Fibroblast of skin of scalp (primary cell): ENCODE measurements at regions not wholly inside any gene's neighbourhood (a gene's known extent, or its start where the extent isn't known, plus 50 kb on each side); places are given as distances from the start of the nearest gene placed in this dataset.
"Not testable (repeated sequence)": the region's sequence is repeated elsewhere in the genome, so short reads cannot be mapped to it uniquely, and the experiment has no call there.

Experiments
- DNase-seq: peaks from one replicate; pipeline ENCODE4 v3.0.0-alpha.2; 2013

- DNase-seq, result peak; percentile 47
Observed at GRCh38 chr4:124433500-124433899, 279.0 kb downstream of the ANKRD50 start.

GRCh38 chr4:124435274-124435950 is 277.1 kb downstream of the ANKRD50 start:
- no peak for DNase-seq

- no peak for DNase-seq
Observed at GRCh38 chr4:124437853-124438495, 274.6 kb downstream of the ANKRD50 start.

GRCh38 chr4:124445071-124445470 is 267.5 kb downstream of the ANKRD50 start:
- DNase-seq, result no peak

- DNase-seq, result peak; percentile 70
Observed at GRCh38 chr4:124449881-124450280, 262.7 kb downstream of the ANKRD50 start.

- DNase-seq, result no peak
Observed at GRCh38 chr4:124450851-124451250, 261.7 kb downstream of the ANKRD50 start.

- no peak for DNase-seq
Observed at GRCh38 chr4:124454772-124455270, 257.7 kb downstream of the ANKRD50 start.

GRCh38 chr4:124455671-124456070 is 256.9 kb downstream of the ANKRD50 start:
- no peak for DNase-seq

GRCh38 chr4:124459196-124459940 is 253.2 kb downstream of the ANKRD50 start:
- DNase-seq, result no peak

- no peak for DNase-seq
Observed at GRCh38 chr4:124459941-124460310, 252.6 kb downstream of the ANKRD50 start.

- not testable (repeated sequence) for DNase-seq
Observed at GRCh38 chr4:124461592-124461991, 250.9 kb downstream of the ANKRD50 start.

GRCh38 chr4:124462954-124463828 is 249.3 kb downstream of the ANKRD50 start:
- no peak for DNase-seq

GRCh38 chr4:124464836-124465235 is 247.7 kb downstream of the ANKRD50 start:
- DNase-seq, result no peak

GRCh38 chr4:124468360-124468759 is 244.2 kb downstream of the ANKRD50 start:
- DNase-seq, result no peak

- no peak for DNase-seq
Observed at GRCh38 chr4:124469981-124470380, 242.6 kb downstream of the ANKRD50 start.

GRCh38 chr4:124478470-124478869 is 234.1 kb downstream of the ANKRD50 start:
- DNase-seq, result no peak

GRCh38 chr4:124480061-124480460 is 232.5 kb downstream of the ANKRD50 start:
- no peak for DNase-seq

GRCh38 chr4:124481123-124481522 is 231.4 kb downstream of the ANKRD50 start:
- DNase-seq, result no peak

GRCh38 chr4:124483048-124483906 is 229.3 kb downstream of the ANKRD50 start:
- DNase-seq, result peak; percentile 27

- no peak for DNase-seq
Observed at GRCh38 chr4:124484008-124484407, 228.5 kb downstream of the ANKRD50 start.

GRCh38 chr4:124484940-124485339 is 227.6 kb downstream of the ANKRD50 start:
- no peak for DNase-seq
